Caco-2 (cell line): ENCODE measurements at regions not wholly inside any gene's neighbourhood (a gene's known extent, or its start where the extent isn't known, plus 50 kb on each side); places are given as distances from the start of the nearest gene placed in this dataset.

Source experiments
- BruUV-seq: library from RNA; stranded (reverse); fragments of 400-500 nt; replicated peaks from 2 replicates; lab custom pipeline; 2021; lab: Mats Ljungman, UMichigan
- CTCF ChIA-PET: fragments of 300-600 bp; sonication (Branson Sonifier 250); formaldehyde crosslinking; loops from one replicate; lab custom pipeline; 2022; ENCODE audit warnings: antibody characterized with exemption; lab: Charles Lee
- POLR2A ChIA-PET: fragments of 300-600 bp; sonication (Branson Sonifier 250); formaldehyde crosslinking; loops from one replicate; lab custom pipeline; 2022; ENCODE audit warnings: antibody characterized with exemption; lab: Charles Lee
- DNase-seq, 2 experiments: peaks; one replicate each; pipeline versions ENCODE4 v3.0.0 to v3.0.0-alpha.2; 2020 to 2022
- H3K27me3 ChIP-seq: replicated peaks from 2 replicates; pipeline ENCODE4 v1.6.0; 2011; ENCODE audit warnings: low read length; ENCODE audit not compliant: control insufficient read depth, insufficient read depth
- H3K36me3 ChIP-seq: 2 replicates; pipeline ENCODE4 v1.5.1; 2011; ENCODE audit warnings: low read length; ENCODE audit not compliant: control insufficient read depth, insufficient read depth
- H3K4me1 ChIP-seq: fragments of 250-450 bp; sonication (Bioruptor Pico); 2 replicates; pipeline ENCODE4 v1.5.1; 2020; ENCODE audit warnings: mild to moderate bottlenecking
- H3K4me3 ChIP-seq: 2 replicates; pipeline ENCODE4 v1.5.1; 2011; ENCODE audit warnings: low read depth, mild to moderate bottlenecking, control low read depth, low read length
- H3K9me3 ChIP-seq: fragments of 250-450 bp; sonication (Bioruptor Pico); 2 replicates; pipeline ENCODE4 v1.5.1; 2020; ENCODE audit warnings: mild to moderate bottlenecking, moderate library complexity
- H3K27ac Mint-ChIP-seq: one replicate; pipeline ENCODE4 v1.8.0; 2022; ENCODE audit warnings: mixed read lengths; ENCODE audit not compliant: unreplicated experiment
- H3K27me3 Mint-ChIP-seq: one replicate; pipeline ENCODE4 v1.8.0; 2022; ENCODE audit warnings: mixed read lengths; ENCODE audit not compliant: insufficient read depth, unreplicated experiment
- H3K36me3 Mint-ChIP-seq: one replicate; pipeline ENCODE4 v1.8.0; 2022; ENCODE audit warnings: mild to moderate bottlenecking, mixed read lengths; ENCODE audit not compliant: insufficient read depth, unreplicated experiment
- H3K4me1 Mint-ChIP-seq: one replicate; pipeline ENCODE4 v1.8.0; 2022; ENCODE audit warnings: low read depth, mixed read lengths; ENCODE audit not compliant: unreplicated experiment
- H3K4me3 Mint-ChIP-seq: one replicate; pipeline ENCODE4 v1.8.0; 2022; ENCODE audit warnings: mild to moderate bottlenecking, moderate library complexity, mixed read lengths; ENCODE audit not compliant: unreplicated experiment
- H3K9me3 Mint-ChIP-seq: one replicate; pipeline ENCODE4 v1.8.0; 2022; ENCODE audit warnings: mixed read lengths; ENCODE audit not compliant: unreplicated experiment
- CTCF ChIP-seq, 2 experiments: fragments of 200-600 bp in 1 of 2; IDR thresholded peaks; 1 replicate in 1 of 2; 2 replicates in 1 of 2; pipeline versions ENCODE4 v1.5.1 to v1.8.0; 2011 to 2022; ENCODE audit warnings: antibody characterized with exemption in 1 of 2, control low read depth in 1 of 2, inconsistent platforms in 1 of 2, low read depth in 1 of 2, low read length in 1 of 2, mild to moderate bottlenecking in 1 of 2, moderate library complexity in 1 of 2; ENCODE audit not compliant: insufficient read depth in 1 of 2, severe bottlenecking in 1 of 2, unreplicated experiment in 1 of 2
- intact Hi-C: fragments of 100-400 bp; cut with micrococcal nuclease; formaldehyde crosslinking; loops from one replicate; pipeline ENCODE4 v1.10.0; 2022; ENCODE audit not compliant: unreplicated experiment

DNA sequence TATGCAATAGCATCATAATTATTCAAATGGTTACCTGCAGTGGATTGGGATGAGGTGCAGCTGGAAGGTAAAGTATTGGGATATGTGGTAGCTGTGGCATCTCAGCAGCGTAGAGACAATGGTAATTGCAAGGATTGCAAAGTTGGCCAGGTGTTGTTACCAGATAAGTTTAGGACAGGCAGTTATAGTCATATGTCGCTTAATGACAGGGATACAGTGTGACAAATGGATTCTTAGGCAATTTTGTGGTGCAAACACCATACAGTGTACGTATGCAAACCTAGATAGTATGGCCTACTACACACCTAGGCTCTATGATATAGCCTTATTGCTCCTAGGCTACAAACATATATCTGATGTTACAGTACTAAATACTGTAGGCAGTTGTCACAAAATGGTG is 163.5 kb upstream of the LYZL2 start:
- no peak for DNase-seq
- no peaks in the 10 kb centered on the region; the same call in 1 of the 2 replicates for H3K27me3 ChIP-seq
- Mint-ChIP-seq H3K9me3 (no peaks in the 10 kb centered on the region), H3K27me3 (peaks cover 14% of the 10 kb centered on the region), H3K4me1 (no peaks in the 10 kb centered on the region), H3K36me3 (no peaks in the 10 kb centered on the region), H3K4me3 (no peak overlapping the region), H3K27ac (no peak overlapping the region)
- no peak overlapping the region for H3K4me3 ChIP-seq
- no peaks in the 10 kb centered on the region for H3K9me3 ChIP-seq
- H3K4me1 ChIP-seq = no peaks in the 10 kb centered on the region
- intact Hi-C loops = no loop called here
- CTCF ChIA-PET = no interaction called here
- TF ChIP-seq CTCF (IDR thresholded peaks at IDR 0.05; ENCODE audit: insufficient read depth in 1 of 2, low read depth in 1 of 2, low read length in 1 of 2, severe bottlenecking in 1 of 2, unreplicated experiment in 1 of 2) = no peak
- BruUV-seq = no TSS peak
- POLR2A ChIA-PET = no interaction called here
- no peaks in the 10 kb centered on the region for H3K36me3 ChIP-seq

DNA sequence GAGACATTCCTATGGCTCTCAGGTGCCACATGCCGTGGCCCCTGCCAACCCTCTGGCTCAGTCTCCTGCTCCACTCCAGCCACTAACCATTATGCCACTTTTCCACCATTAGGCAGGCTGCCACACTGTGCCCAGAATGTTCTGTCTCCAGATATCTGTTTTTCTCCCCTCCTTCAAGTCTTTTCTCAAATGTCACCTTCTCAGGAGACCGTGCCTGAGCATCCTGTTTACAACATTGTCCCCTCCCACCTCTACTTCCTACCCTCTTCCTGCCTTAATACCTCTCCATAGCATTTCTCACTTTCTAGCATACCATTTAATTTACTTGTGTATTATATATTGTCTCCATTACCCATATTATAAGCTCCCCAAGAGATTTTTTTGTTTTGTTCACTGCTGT is 162.5 kb upstream of the LYZL2 start:
- intact Hi-C loops = no loop called here
- Mint-ChIP-seq H3K4me1 (no peaks in the 10 kb centered on the region), H3K27ac (no peak overlapping the region), H3K4me3 (no peak overlapping the region), H3K27me3 (peaks cover 13% of the 10 kb centered on the region), H3K36me3 (no peaks in the 10 kb centered on the region), H3K9me3 (no peaks in the 10 kb centered on the region)
- H3K4me1 ChIP-seq = no peaks in the 10 kb centered on the region
- BruUV-seq = no TSS peak
- ChIA-PET CTCF (no interaction called here), POLR2A (no interaction called here)
- no peak for TF ChIP-seq CTCF (IDR thresholded peaks at IDR 0.05; ENCODE audit: insufficient read depth in 1 of 2, low read depth in 1 of 2, low read length in 1 of 2, severe bottlenecking in 1 of 2, unreplicated experiment in 1 of 2)
- no peaks in the 10 kb centered on the region for H3K36me3 ChIP-seq
- H3K4me3 ChIP-seq = no peak overlapping the region
- H3K27me3 ChIP-seq = no peaks in the 10 kb centered on the region; the same call in 1 of the 2 replicates
- no peak for DNase-seq
- H3K9me3 ChIP-seq = no peaks in the 10 kb centered on the region

DNA sequence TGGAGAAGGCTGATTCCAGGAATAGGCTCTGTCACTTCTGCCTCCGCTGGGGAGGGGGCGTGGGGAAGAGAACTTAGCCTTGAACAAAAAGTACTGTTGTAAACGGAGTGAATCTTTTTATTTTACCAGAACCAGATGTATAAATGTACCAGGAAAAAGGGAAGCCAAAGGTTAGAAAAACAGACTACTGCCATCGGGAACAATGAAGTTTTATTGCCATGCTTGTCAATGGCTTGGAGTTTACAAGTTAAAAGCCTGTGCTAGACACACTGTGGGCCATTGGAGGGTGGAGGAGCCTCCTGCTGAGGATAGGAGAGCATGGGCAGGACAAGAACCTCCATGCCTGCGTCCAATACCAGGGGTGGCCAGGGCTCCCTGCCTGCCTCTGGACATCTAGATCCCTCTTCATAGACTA is 161.7 kb upstream of the LYZL2 start:
- Mint-ChIP-seq H3K36me3 (no peaks in the 10 kb centered on the region), H3K4me1 (no peaks in the 10 kb centered on the region), H3K27me3 (peaks cover 13% of the 10 kb centered on the region), H3K9me3 (no peaks in the 10 kb centered on the region), H3K27ac (no peak overlapping the region), H3K4me3 (no peak overlapping the region)
- no peak for DNase-seq
- no peak for TF ChIP-seq CTCF (IDR thresholded peaks at IDR 0.05; ENCODE audit: insufficient read depth in 1 of 2, low read depth in 1 of 2, low read length in 1 of 2, severe bottlenecking in 1 of 2, unreplicated experiment in 1 of 2)
- H3K27me3 ChIP-seq = no peaks in the 10 kb centered on the region; the same call in 1 of the 2 replicates
- H3K4me3 ChIP-seq = no peak overlapping the region
- no TSS peak for BruUV-seq
- H3K9me3 ChIP-seq = no peaks in the 10 kb centered on the region
- POLR2A ChIA-PET = no interaction called here
- no peaks in the 10 kb centered on the region for H3K4me1 ChIP-seq
- H3K36me3 ChIP-seq = no peaks in the 10 kb centered on the region
- CTCF ChIA-PET = no interaction called here
- intact Hi-C loops = no loop called here
